Activated CD4-positive, alpha-beta T cell treated with anti-CD3 and anti-CD28 coated beads, Interleukin-2, amount 10 ng/mL, durations not matched to agents 7 days and 5 days (primary cell): ENCODE measurements at regions not wholly inside any gene's neighbourhood (a gene's known extent, or its start where the extent isn't known, plus 50 kb on each side); places are given as distances from the start of the nearest gene placed in this dataset.

Experiments
- CTCF ChIA-PET: fragments of 350-600 bp; sonication (Branson Sonifier 250); formaldehyde crosslinking; loops from one replicate; lab custom pipeline; 2021; ENCODE audit warnings: antibody characterized with exemption; lab: Charles Lee
- POLR2A ChIA-PET: fragments of 350-600 bp; sonication (Branson Sonifier 250); formaldehyde crosslinking; loops from one replicate; lab custom pipeline; 2021; ENCODE audit warnings: antibody characterized with exemption; lab: Charles Lee
- DNase-seq: peaks from one replicate; pipeline ENCODE4 v3.0.0-alpha.2; 2020
- H3K27ac Mint-ChIP-seq: one replicate; pipeline ENCODE4 v1.8.0; 2021; ENCODE audit warnings: mild to moderate bottlenecking, moderate library complexity, mixed read lengths
- H3K27me3 Mint-ChIP-seq: one replicate; pipeline ENCODE4 v1.8.0; 2021; ENCODE audit warnings: mixed read lengths
- H3K36me3 Mint-ChIP-seq: one replicate; pipeline ENCODE4 v1.8.0; 2021; ENCODE audit warnings: low read depth, mixed read lengths
- H3K4me1 Mint-ChIP-seq: one replicate; pipeline ENCODE4 v1.8.0; 2021; ENCODE audit warnings: mixed read lengths
- H3K4me3 Mint-ChIP-seq: one replicate; pipeline ENCODE4 v1.8.0; 2021; ENCODE audit warnings: mild to moderate bottlenecking, moderate library complexity, mixed read lengths
- H3K9me3 Mint-ChIP-seq: one replicate; pipeline ENCODE4 v1.8.0; 2021; ENCODE audit warnings: mixed read lengths

- DNase-seq = no peak
- H3K27ac Mint-ChIP-seq = no peak overlapping the region
- no peak overlapping the region for H3K4me3 Mint-ChIP-seq
- ChIA-PET CTCF (interaction anchor here (0.9 to 4.5 kb wide), 5 partner anchors 8 to 216 kb away, joined by 3 to 17 read pairs (median 7); no protein-coding TSS in a partner anchor), POLR2A (interaction anchor here (0.6 kb wide), 1 partner anchor 1000 kb away, joined by 3 read pairs; no protein-coding TSS in a partner anchor)
- peaks cover 49% of the 10 kb centered on the region for H3K4me1 Mint-ChIP-seq
- no peaks in the 10 kb centered on the region for H3K9me3 Mint-ChIP-seq
- peaks cover 4% of the 10 kb centered on the region for H3K36me3 Mint-ChIP-seq
- no peaks in the 10 kb centered on the region for H3K27me3 Mint-ChIP-seq
Measured at GRCh38 chr3:187955587-187955952, 198.4 kb upstream of the LPP start.

- peaks cover 40% of the 10 kb centered on the region for H3K4me1 Mint-ChIP-seq
- DNase-seq = no peak
- peaks cover 4% of the 10 kb centered on the region for H3K36me3 Mint-ChIP-seq
- no peaks in the 10 kb centered on the region for H3K9me3 Mint-ChIP-seq
- H3K27ac Mint-ChIP-seq = no peak overlapping the region
- no peak overlapping the region for H3K4me3 Mint-ChIP-seq
- ChIA-PET POLR2A (no interaction called here), CTCF (no interaction called here)
- no peaks in the 10 kb centered on the region for H3K27me3 Mint-ChIP-seq
Measured at GRCh38 chr3:187957165-187957581, 196.8 kb upstream of the LPP start.

- no peak overlapping the region for H3K4me3 Mint-ChIP-seq
- H3K27me3 Mint-ChIP-seq = no peaks in the 10 kb centered on the region
- POLR2A ChIA-PET = no interaction called here
- peaks cover 40% of the 10 kb centered on the region for H3K4me1 Mint-ChIP-seq
- no peak for DNase-seq
- peaks cover 4% of the 10 kb centered on the region for H3K36me3 Mint-ChIP-seq
- H3K27ac Mint-ChIP-seq = no peak overlapping the region
- CTCF ChIA-PET = no interaction called here
- H3K9me3 Mint-ChIP-seq = no peaks in the 10 kb centered on the region
Measured at GRCh38 chr3:187957582-187957981, 196.4 kb upstream of the LPP start.

- peaks cover 4% of the 10 kb centered on the region for H3K36me3 Mint-ChIP-seq
- CTCF ChIA-PET = interaction anchor here (1.1 kb wide), 2 partner anchors 10 to 158 kb away, joined by 3 to 6 read pairs; no protein-coding TSS in a partner anchor
- POLR2A ChIA-PET = no interaction called here
Measured at GRCh38 chr3:187958432-187959003, 195.4 kb upstream of the LPP start.

GRCh38 chr3:187960820-187961219, 193.1 kb upstream of the LPP start:
- peaks cover 28% of the 10 kb centered on the region for H3K4me1 Mint-ChIP-seq
- H3K9me3 Mint-ChIP-seq = no peaks in the 10 kb centered on the region
- H3K4me3 Mint-ChIP-seq = no peak overlapping the region
- peaks cover 2% of the 10 kb centered on the region for H3K36me3 Mint-ChIP-seq
- no peak overlapping the region for H3K27ac Mint-ChIP-seq
- DNase-seq = no peak
- ChIA-PET POLR2A (no interaction called here), CTCF (interaction anchor here (0.8 kb wide), 1 partner anchor 23 kb away, joined by 3 read pairs; no protein-coding TSS in a partner anchor)
- peaks cover 3% of the 10 kb centered on the region for H3K27me3 Mint-ChIP-seq

More at GRCh38 chr3:187958432-187959003, 195.4 kb upstream of the LPP start:
- Mint-ChIP-seq H3K4me3 (peak overlapping the region; percentile 43), H3K27me3 (no peaks in the 10 kb centered on the region), H3K9me3 (no peaks in the 10 kb centered on the region), H3K4me1 (peaks cover 40% of the 10 kb centered on the region), H3K27ac (peak overlapping the region; percentile 82)
- peak; percentile 76 for DNase-seq

GRCh38 chr3:187961366-187961765, 192.6 kb upstream of the LPP start:
- no peak overlapping the region for H3K4me3 Mint-ChIP-seq
- DNase-seq = no peak
- ChIA-PET CTCF (interaction anchor here (0.8 to 1.5 kb wide), 3 partner anchors 13 to 24 kb away, joined by 3 to 12 read pairs (median 3); no protein-coding TSS in a partner anchor), POLR2A (no interaction called here)
- H3K4me1 Mint-ChIP-seq = peaks cover 30% of the 10 kb centered on the region
- peaks cover 7% of the 10 kb centered on the region for H3K27me3 Mint-ChIP-seq
- H3K36me3 Mint-ChIP-seq = no peaks in the 10 kb centered on the region
- no peak overlapping the region for H3K27ac Mint-ChIP-seq
- H3K9me3 Mint-ChIP-seq = no peaks in the 10 kb centered on the region

- peak overlapping the region; percentile 36 for H3K27ac Mint-ChIP-seq
- CTCF ChIA-PET = interaction anchor here (0.9 to 1.5 kb wide), 9 partner anchors 8 to 360 kb away, joined by 3 to 12 read pairs (median 3); no protein-coding TSS in a partner anchor
- POLR2A ChIA-PET = no interaction called here
- peaks cover 7% of the 10 kb centered on the region for H3K27me3 Mint-ChIP-seq
- no peaks in the 10 kb centered on the region for H3K36me3 Mint-ChIP-seq
- peak; percentile 39 for DNase-seq
- H3K9me3 Mint-ChIP-seq = no peaks in the 10 kb centered on the region
- peaks cover 23% of the 10 kb centered on the region for H3K4me1 Mint-ChIP-seq
- no peak overlapping the region for H3K4me3 Mint-ChIP-seq
Measured at GRCh38 chr3:187963003-187963676, 190.8 kb upstream of the LPP start.

GRCh38 chr3:187963677-187964385, 190.1 kb upstream of the LPP start:
- ChIA-PET CTCF (interaction anchor here (0.9 to 1.4 kb wide), 4 partner anchors 9 to 216 kb away, joined by 3 read pairs; no protein-coding TSS in a partner anchor), POLR2A (no interaction called here)
- peaks cover 7% of the 10 kb centered on the region for H3K27me3 Mint-ChIP-seq
- DNase-seq = no peak
- no peaks in the 10 kb centered on the region for H3K36me3 Mint-ChIP-seq
- H3K27ac Mint-ChIP-seq = peak overlapping the region; percentile 36
- H3K4me1 Mint-ChIP-seq = peaks cover 21% of the 10 kb centered on the region
- H3K4me3 Mint-ChIP-seq = no peak overlapping the region
- H3K9me3 Mint-ChIP-seq = no peaks in the 10 kb centered on the region

- CTCF ChIA-PET = interaction anchor here (1.1 kb wide), 1 partner anchor 35 kb away, joined by 3 read pairs; no protein-coding TSS in a partner anchor
- H3K36me3 Mint-ChIP-seq = no peaks in the 10 kb centered on the region
- POLR2A ChIA-PET = no interaction called here
- H3K27ac Mint-ChIP-seq = no peak overlapping the region
- H3K27me3 Mint-ChIP-seq = peaks cover 7% of the 10 kb centered on the region
- no peak for DNase-seq
- H3K4me1 Mint-ChIP-seq = peaks cover 19% of the 10 kb centered on the region
- H3K9me3 Mint-ChIP-seq = no peaks in the 10 kb centered on the region
- no peak overlapping the region for H3K4me3 Mint-ChIP-seq
Measured at GRCh38 chr3:187964760-187965159, 189.2 kb upstream of the LPP start.

- POLR2A ChIA-PET = interaction anchor here (0.7 kb wide), 1 partner anchor 835 kb away, joined by 3 read pairs; no protein-coding TSS in a partner anchor
- Mint-ChIP-seq H3K27me3 (peaks cover 7% of the 10 kb centered on the region), H3K4me3 (no peak overlapping the region), H3K9me3 (no peaks in the 10 kb centered on the region), H3K27ac (no peak overlapping the region), H3K36me3 (no peaks in the 10 kb centered on the region), H3K4me1 (peaks cover 21% of the 10 kb centered on the region)
- CTCF ChIA-PET = interaction anchor here (1.6 kb wide), 1 partner anchor 21 kb away, joined by 5 read pairs; no protein-coding TSS in a partner anchor
- DNase-seq = no peak
Measured at GRCh38 chr3:187966096-187966495, 187.9 kb upstream of the LPP start.

GRCh38 chr3:187966636-187967406, 187.1 kb upstream of the LPP start:
- H3K36me3 Mint-ChIP-seq = no peaks in the 10 kb centered on the region
- DNase-seq = no peak

GRCh38 chr3:187967993-187968392, 186.0 kb upstream of the LPP start:
- H3K4me3 Mint-ChIP-seq = no peak overlapping the region
- no peaks in the 10 kb centered on the region for H3K36me3 Mint-ChIP-seq
- no peaks in the 10 kb centered on the region for H3K9me3 Mint-ChIP-seq
- DNase-seq = no peak
- no peak overlapping the region for H3K27ac Mint-ChIP-seq
- ChIA-PET CTCF (interaction anchor here (0.7 kb wide), 1 partner anchor 15 kb away, joined by 4 read pairs; no protein-coding TSS in a partner anchor), POLR2A (no interaction called here)
- H3K4me1 Mint-ChIP-seq = peaks cover 30% of the 10 kb centered on the region
- H3K27me3 Mint-ChIP-seq = peaks cover 7% of the 10 kb centered on the region

More at GRCh38 chr3:187966636-187967406, 187.1 kb upstream of the LPP start:
- no peaks in the 10 kb centered on the region for H3K9me3 Mint-ChIP-seq
- no peak overlapping the region for H3K4me3 Mint-ChIP-seq
- H3K27ac Mint-ChIP-seq = no peak overlapping the region
- CTCF ChIA-PET = interaction anchor here (0.6 to 1.6 kb wide), 2 partner anchors 22 to 357 kb away, joined by 3 to 5 read pairs; no protein-coding TSS in a partner anchor
- H3K4me1 Mint-ChIP-seq = peaks cover 27% of the 10 kb centered on the region
- POLR2A ChIA-PET = interaction anchor here (0.7 kb wide), 1 partner anchor 836 kb away, joined by 3 read pairs; no protein-coding TSS in a partner anchor
- H3K27me3 Mint-ChIP-seq = peaks cover 7% of the 10 kb centered on the region
